WI38 (cell line): ENCODE measurements at regions not wholly inside any gene's neighbourhood (a gene's known extent, or its start where the extent isn't known, plus 50 kb on each side); places are given as distances from the start of the nearest gene placed in this dataset.
"Not testable (repeated sequence)": the region's sequence is repeated elsewhere in the genome, so short reads cannot be mapped to it uniquely, and the experiment has no call there.

Source experiments
- H3K4me3 ChIP-seq: 2 replicates; pipeline ENCODE4 v1.5.1; 2011; ENCODE audit warnings: low read depth, mild to moderate bottlenecking, control low read depth, low read length
- CTCF ChIP-seq: IDR thresholded peaks from 2 replicates; pipeline ENCODE4 v1.5.1; 2012; ENCODE audit warnings: low read depth, mild to moderate bottlenecking, control low read depth, low read length

- H3K4me3 ChIP-seq, result no peak overlapping the region
- TF ChIP-seq CTCF, result no peak
These were observed 378.0 kb upstream of the SGO1 start for GRCh38 chr3:20563985-20564384.

- no peak overlapping the region for H3K4me3 ChIP-seq
- TF ChIP-seq CTCF, result no peak
These were observed 377.2 kb upstream of the SGO1 start for GRCh38 chr3:20563251-20563650.

GRCh38 chr3:20561166-20561565 is 375.2 kb upstream of the SGO1 start:
- no peak for TF ChIP-seq CTCF
- no peak overlapping the region for H3K4me3 ChIP-seq

- H3K4me3 ChIP-seq, result not testable (repeated sequence)
These were observed 374.4 kb upstream of the SGO1 start for GRCh38 chr3:20560446-20560845.

GRCh38 chr3:20558161-20558560 is 372.2 kb upstream of the SGO1 start:
- H3K4me3 ChIP-seq, result no peak overlapping the region
- no peak for TF ChIP-seq CTCF

GRCh38 chr3:20556661-20557060 is 370.7 kb upstream of the SGO1 start:
- no peak for TF ChIP-seq CTCF
- H3K4me3 ChIP-seq, result no peak overlapping the region

- TF ChIP-seq CTCF, result no peak
- H3K4me3 ChIP-seq, result no peak overlapping the region
These were observed 366.7 kb upstream of the SGO1 start for GRCh38 chr3:20552605-20553275.

GRCh38 chr3:20547361-20548269 is 361.6 kb upstream of the SGO1 start:
- H3K4me3 ChIP-seq, result not testable (repeated sequence)
